ENCODE measurements at regions not wholly inside any gene's neighbourhood (a gene's known extent, or its start where the extent isn't known, plus 50 kb on each side); places are given as distances from the start of the nearest gene placed in this dataset.

- DNase-seq: no peak
Measured at GRCh38 chr18:78722929-78723710, 256.5 kb upstream of the SALL3 start.

GRCh38 chr18:78724214-78724914 is 255.3 kb upstream of the SALL3 start:
- no peak for DNase-seq

DNA sequence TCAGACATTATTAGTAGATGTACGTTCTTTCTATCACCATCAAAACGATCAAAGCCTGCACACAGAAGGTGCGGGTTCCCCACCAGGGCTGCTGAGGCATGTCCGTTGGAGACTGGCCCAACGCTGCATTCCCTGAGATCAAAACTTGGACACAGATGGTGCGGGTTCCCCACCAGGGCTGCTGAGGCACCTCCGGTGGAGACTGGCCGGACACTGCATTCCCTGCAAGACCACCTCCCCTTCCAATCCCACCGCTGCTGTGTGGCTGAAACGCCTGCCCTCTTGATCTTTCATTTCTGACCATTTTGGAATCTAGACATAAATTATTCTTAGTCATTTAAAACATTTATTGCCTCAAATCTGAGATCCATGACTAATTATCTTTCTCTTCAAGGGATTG is 254.2 kb upstream of the SALL3 start:
- no peak for DNase-seq

DNA sequence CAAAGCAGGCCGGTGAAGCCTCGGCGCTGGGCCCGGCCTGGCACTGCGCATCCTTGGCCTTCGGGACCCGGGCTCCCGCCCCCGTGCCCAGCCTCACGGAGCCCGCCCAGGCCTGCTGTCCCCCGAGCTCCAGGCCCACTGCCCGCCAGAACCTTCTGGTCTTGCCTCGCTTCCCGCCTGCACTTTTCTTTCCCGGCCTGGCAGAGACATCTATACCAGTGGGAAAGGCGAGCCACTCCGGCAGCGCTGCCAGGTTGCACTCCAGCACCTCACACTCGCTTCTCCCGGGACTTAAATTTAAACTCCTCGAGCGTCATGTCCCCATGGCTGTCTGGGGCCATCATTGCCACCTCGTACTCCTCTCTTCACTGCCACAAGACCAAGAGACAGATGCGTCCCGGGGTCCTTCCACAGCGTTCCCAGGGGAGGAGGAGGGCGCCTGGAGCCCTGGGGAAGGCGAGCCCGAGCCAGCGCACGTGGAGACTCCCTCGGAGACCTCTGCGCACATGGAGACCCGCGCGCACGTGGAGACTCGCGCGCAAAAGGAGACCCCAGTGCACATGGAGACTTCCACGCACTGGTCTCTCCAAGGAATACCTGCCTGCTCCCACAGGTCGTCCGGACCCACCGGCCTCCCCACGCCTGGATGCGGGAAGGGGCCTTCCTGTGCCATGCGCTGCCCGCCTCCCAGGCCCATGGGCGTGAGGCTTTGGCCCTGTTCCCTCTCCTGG is 253.1 kb upstream of the SALL3 start:
- DNase-seq: no peak

DNA sequence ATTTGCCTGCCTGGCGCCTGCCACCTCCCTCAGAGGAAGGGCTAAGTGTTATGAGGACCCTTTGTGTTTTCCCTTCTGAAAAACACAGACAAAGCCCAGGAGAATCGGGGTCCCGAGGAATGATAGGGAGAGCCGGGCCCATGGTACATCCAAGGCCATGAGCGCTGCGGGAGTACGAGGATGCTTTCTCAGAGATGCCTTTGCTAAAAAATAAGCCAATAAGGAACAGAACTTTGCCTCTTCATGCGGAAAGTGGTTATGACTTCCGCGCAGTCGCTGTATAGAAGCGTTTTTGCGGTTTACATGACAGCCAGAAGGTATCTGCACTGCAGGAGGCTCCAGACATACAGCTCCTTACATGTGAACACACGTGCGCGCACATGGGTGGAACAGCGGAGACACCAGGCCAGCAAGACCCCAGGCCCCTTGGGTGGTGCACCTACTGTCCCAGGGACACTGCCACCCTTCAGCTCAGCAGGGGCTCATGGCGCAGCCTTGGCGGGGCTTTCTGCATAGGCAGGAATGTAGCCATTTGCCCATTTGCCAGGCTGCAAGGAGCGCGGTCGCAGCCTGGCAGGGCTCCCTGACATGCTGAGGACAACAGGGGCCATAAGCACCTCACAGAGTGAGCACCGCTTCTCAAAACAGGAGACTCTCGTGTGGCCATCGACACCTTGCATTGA is 252.4 kb upstream of the SALL3 start:
- no peak for DNase-seq

DNA sequence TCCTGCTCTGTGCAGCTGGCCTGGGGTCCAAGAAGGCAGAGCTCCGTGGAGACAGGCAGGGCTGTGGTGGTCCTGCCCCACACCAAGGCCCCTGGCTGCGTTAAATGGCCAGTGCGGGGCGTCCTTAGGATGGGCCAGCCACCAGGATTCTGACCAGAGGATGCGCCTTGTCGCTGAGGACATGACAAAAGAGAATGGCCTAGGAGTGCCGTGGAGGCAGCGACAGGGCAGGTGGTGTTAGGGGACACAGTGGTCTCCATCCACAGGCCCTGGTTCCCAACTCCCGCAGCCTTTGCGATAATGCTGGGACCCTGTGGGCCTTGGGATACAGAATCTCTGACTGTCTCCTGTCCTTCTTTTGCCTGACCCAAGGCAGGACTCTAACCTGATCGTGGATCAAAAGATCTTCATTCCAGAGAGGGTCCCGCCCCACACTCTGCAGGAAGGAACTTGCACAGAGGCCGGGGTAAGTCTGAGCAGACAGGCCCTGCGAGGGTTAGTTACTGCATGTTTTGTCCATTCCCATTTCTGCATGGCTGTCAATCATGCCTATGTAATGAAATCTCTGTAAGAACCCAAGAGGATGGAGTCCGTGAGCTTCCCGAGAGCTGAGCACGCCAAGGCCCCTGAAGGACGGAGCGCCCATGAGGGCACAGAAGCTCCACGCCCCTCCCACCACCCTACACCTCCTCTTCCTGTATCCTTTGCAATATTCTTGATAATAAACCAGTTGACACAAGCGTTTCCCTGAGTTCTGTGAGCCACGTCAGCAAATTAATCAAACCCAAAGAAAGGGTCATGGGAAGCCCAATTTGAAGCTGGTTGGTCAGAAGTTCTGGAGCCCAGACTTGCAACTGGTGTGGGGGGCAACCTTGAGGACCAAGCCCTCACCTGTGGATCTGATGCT is 251.5 kb upstream of the SALL3 start:
- DNase-seq: no peak

GRCh38 chr18:78728784-78729467 is 250.7 kb upstream of the SALL3 start:
- no peak for DNase-seq

- DNase-seq: no peak
Measured at GRCh38 chr18:78730546-78730945, 249.1 kb upstream of the SALL3 start.

GRCh38 chr18:78731016-78731397 is 248.6 kb upstream of the SALL3 start:
- no peak for DNase-seq

- DNase-seq: no peak
Measured at GRCh38 chr18:78731398-78732032, 248.1 kb upstream of the SALL3 start.

DNA sequence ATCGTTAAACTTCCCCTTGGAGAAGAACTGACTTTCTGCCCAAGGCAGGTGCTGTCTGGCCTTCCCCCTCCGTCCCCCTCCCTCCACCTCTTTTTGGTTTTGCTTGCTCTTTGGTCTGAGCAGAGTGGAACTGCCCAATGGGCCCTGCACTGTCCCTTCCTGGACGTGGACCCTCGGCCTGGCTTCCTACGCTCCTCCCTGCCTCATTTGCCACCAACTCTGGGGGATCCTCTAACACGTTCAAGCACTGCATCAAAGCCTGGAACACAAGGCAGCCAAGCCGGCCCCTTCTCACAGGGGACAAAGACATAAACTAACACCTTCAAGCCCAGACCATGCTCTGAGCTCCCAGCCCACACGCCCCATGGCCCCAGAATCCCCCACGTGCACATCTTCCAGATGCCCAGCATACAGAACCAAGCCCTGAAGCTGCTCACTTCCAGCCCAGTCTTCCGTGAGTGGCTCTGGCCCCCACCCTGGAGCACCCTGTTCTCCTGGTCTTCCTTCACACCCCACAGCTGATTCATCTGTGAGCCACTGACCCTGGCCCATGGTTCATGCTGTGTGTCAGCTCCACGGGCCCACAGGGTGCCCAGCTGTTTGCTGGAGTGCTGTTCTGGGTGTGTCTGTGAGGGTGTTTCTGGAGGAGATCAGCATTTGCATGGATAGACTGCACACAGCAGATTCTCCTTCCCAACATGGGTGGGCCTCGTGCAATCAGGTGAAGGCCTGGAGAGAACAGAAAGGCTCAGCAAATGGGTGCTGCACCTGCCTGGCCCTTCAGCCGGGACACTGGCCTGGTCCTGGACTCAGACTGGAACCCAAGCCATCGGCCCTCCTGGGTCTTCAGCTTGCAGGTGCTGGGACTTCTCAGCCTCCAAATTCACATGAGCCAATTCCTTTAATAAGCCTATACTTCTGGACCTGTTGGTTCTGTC is 247.1 kb upstream of the SALL3 start:
- no peak for DNase-seq

DNA sequence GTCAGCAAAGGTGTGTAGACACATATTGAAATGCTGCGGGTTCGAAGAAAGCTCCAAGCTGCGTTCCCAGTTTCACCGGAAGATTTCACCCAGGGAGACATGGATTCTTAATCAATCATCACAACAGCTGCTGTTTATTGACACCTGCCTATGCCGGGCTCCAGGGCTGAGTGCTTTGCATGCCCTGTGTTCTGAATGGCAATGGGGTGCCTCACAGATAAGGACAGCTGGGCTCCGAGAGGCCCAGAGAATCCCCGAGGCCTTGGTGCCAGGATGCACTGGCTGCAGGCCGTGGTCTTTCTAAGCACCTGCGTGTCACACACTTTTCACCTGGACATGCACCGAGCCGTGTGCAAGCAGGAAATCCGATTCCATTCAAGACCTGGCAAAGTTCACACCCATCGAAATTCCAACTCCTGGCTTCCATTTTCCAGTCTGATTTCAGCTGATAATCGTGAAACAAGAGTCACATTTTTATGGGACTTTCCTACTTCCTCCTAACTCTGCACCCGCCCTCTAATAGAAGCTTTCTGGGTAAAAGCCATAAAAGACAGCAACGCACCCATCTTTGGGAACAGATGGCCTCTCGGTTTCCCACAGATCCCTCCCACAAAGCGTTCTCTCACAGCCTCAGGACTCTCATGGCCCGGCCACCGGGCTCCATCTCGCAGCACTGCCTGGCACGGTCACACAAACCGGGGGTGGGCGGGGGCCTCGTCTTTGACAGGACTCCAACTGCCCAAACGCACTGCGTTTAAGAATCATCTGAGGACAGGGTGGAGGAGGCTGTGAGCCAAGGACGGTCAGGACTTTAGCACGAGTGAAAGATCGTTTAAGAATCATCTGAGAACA is 245.6 kb upstream of the SALL3 start:
- DNase-seq: no peak

GRCh38 chr18:78734614-78734945 is 245.0 kb upstream of the SALL3 start:
- DNase-seq: no peak

GRCh38 chr18:78735131-78736014 is 244.2 kb upstream of the SALL3 start:
- no peak for DNase-seq

DNA sequence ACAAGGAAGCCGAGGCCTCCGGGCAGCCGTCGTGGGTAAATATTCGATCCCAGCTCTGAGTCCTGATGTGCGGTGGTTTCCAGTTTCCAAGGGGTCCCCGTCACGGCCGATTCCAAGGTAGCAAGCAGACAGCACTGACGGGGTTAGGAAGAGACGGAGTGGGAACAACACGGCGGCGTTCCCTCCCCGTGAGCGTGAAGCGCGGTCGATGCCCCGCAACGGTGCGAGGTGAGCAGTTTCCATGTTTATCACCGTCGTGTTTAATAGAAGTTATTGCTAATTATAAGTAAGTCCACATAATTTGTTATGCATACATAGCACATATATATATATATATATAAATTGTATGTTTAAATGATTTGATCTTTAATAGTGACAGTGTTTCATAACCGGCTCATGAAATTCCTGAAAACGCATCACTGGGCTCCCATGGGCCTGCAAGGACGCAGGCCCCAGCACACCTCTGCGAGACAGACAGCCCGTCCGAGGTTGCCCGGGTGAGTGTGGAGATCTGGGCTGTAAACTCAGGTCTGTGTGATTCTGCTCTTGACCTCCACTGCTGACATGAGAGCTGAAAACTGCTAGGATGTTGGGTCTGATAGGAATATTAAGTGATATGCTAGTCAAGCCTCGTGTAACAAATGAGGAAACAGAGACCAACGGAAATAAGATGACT is 243.5 kb upstream of the SALL3 start:
- DNase-seq: no peak

DNA sequence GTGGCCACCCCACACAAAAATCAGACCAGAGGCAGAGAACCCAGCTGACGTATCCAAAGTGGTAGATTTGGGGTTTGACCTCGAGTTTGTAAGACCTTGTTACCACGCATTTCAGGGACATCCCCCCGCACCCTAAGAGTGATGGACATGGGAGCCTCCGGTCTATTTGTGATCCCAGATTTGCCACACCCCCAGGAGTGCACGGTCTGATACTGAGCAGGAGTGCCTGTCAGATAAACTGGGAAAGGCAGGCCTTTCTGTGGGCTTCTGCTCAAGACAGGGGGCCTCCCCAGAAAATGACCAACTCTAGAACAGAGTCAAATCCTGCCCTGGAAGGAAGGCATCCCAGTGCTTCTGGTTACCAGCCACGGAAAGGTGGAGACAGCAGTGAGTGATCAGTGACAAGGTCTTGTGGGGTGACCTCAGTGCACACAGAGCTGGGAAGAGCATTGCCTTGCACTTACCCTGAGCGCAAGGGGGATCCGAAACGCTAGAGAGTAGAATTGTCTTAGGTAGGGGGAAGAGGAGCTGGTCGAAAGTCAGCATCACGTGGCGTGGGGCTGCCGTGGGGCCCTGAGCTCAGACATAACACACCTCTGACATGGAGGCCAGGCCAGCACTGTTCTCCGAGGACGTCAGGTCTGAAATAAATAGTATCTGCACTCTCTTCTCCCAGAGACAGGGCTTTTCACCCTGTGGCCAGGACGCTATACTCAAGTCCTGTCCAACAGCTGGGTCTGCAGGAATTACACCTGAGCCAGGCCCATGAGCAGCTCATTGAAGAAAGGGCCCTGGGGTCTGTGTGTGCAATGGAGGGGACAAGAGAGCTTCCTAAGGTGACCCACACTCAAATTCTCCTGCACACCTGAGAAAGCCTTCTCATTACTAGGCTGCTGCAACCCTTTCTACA is 242.4 kb upstream of the SALL3 start:
- DNase-seq: no peak
